Putamen (tissue), 1 donor: ENCODE measurements at regions not wholly inside any gene's neighbourhood (a gene's known extent, or its start where the extent isn't known, plus 50 kb on each side); places are given as distances from the start of the nearest gene placed in this dataset.

Source experiments
- DNase-seq: peaks from one replicate; pipeline ENCODE4 v3.0.0-alpha.2; 2016; ENCODE audit warnings: low spot score

DNA sequence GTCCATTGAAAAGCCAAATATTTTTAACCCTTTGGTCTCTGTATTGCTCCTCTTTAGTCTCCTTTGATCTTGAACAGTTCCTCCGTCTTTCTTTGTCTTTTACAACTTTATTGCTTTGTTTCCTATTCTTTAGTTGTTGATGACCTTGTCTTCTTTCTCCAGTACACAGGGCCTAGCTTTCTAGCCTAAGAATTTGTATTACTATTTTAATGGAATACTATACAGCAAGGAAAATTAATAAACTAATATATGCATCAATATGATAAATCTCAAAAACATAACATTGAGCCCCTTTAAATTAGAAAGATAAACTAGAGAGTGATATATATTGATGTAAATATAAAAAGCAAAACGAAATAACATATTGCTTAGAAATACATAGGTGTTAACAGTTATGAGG is 88.7 kb downstream of the NR1D2 start:
- DNase-seq = no peak

- DNase-seq = no peak
Measured at GRCh38 chr3:24034464-24034863, 89.4 kb downstream of the NR1D2 start.

GRCh38 chr3:24037971-24038370 is 92.9 kb downstream of the NR1D2 start:
- no peak for DNase-seq

GRCh38 chr3:24040311-24040710 is 95.2 kb downstream of the NR1D2 start:
- no peak for DNase-seq

- DNase-seq = peak; percentile 35
Measured at GRCh38 chr3:24042174-24043059, 97.3 kb downstream of the NR1D2 start.

- no peak for DNase-seq
Measured at GRCh38 chr3:24043168-24043567, 98.1 kb downstream of the NR1D2 start.

- DNase-seq = no peak
Measured at GRCh38 chr3:24043985-24044384, 98.9 kb downstream of the NR1D2 start.

DNA sequence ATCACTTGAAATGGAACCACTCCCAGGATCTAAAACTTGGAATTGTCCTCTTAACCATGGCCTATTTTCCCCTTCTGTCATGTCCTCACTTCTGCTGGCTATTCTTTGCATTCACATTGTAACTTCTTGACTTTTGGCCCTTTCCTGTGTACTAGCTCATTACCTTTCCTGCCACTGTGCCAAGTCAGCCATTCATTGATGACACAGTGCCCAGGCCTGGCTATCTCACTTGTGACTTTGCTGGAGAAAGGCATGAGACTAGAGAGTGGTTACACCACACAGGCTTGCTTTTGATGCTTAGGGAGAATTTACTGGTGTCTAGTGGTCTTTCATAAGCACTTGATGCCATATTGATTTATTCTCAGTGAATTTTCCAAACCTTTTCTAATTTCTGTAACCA is 101.1 kb downstream of the NR1D2 start:
- DNase-seq = no peak

DNA sequence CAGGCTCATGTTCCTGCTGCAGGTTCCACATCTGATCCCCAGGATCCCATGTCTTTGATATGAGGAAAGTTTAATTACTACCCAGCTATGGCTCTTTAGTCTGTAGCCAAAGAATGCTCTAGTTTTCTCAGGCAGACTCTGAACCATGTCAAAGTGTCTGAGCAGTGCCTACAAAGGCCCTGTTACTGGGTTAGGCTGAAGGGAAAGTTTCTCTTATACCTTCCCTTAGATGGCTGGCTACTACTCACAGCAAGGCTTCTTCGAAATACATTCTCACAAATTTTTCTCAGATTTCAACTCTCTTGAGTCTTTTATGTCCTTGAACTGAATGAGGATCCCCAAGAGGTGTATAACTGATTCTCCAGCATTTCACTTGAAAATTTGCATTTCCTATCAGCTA is 102.4 kb downstream of the NR1D2 start:
- no peak for DNase-seq

DNA sequence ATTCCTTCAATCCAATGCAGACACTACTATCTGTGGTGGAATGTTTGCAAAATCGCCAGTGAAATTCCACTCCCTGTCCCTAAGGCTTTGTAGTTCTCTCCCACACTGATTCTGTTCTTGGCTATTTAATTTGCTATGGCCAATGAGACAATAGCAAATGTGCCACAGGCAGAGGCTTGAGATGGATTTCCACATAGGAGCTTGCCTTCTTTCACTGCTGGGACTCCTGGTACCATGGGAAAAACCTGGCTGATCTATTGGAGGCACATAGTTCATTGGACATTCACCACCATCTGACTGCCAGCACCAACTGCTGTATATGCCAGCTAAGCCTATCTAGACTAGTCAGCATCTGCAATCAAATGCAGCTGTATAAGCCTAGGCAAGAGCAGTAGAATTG is 103.8 kb downstream of the NR1D2 start:
- DNase-seq = no peak

GRCh38 chr3:24052446-24052845 is 107.4 kb downstream of the NR1D2 start:
- no peak for DNase-seq

- DNase-seq = no peak
Measured at GRCh38 chr3:24058940-24059705, 114.0 kb downstream of the NR1D2 start.

- no peak for DNase-seq
Measured at GRCh38 chr3:24060055-24060454, 115.0 kb downstream of the NR1D2 start.

GRCh38 chr3:24062916-24063315 is 117.8 kb downstream of the NR1D2 start:
- DNase-seq = no peak
